ENCODE measurements at regions not wholly inside any gene's neighbourhood (a gene's known extent, or its start where the extent isn't known, plus 50 kb on each side); places are given as distances from the start of the nearest gene placed in this dataset.

DNA sequence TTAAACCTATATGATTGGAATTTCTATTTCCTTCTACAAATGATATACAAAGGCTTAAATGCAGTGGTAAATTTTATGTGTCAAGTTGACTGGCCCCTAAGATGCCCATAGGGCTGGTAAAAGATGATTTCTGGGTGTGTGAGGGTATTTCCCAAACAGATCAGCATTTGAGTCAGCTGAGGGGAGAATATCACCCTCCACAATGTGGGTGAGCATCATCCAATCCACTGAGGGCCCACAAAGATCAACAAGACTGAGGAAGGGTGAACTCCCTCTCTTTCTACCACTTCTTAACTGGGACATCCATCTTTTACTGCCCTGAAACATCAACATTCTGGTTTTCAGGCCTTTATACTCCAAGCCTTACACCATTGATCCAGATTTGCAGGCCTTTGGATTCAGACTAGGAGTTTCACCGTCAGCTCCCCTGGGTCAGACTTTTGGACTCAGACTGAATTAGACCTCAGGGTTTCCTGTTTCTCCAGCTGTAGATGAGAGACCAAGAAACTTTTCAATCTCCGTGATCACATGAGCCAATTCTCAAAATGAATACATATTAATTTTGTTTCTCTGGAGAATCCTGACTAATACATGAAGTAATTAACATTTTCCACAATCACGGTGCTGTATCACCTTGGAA lies 1020.7 kb upstream of the SLIT2 start:
- ATAC-seq (no peak), DNase-seq (no peak)
- Histone ChIP-seq H3K9me3 (ENCODE audit: control insufficient read depth in 2 of 3, low read length in 3 of 3) (no peaks in the 10 kb centered on the region), H3K27me3 (ENCODE audit: control insufficient read depth in 2 of 2, insufficient read depth in 2 of 2, low read length in 2 of 2) (no peaks in the 10 kb centered on the region), H3K36me3 (ENCODE audit: control insufficient read depth in 2 of 3, insufficient read depth in 3 of 3, low read length in 3 of 3) (no peaks in the 10 kb centered on the region), H3K27ac (ENCODE audit: low read depth, low read length) (no peak overlapping the region), H3K4me3 (ENCODE audit: low read length) (no peak overlapping the region), H3K4me1 (ENCODE audit: control insufficient read depth in 2 of 2, insufficient read depth in 2 of 2, low read length in 2 of 2) (no peaks in the 10 kb centered on the region)
- H3K4me1 Mint-ChIP-seq, result no peaks in the 10 kb centered on the region
- no peaks in the 10 kb centered on the region for H3K27me3 Mint-ChIP-seq
- peaks cover 0 to 7% (median 4%) of the 10 kb centered on the region in 11 donors for H3K9me3 Mint-ChIP-seq
- no peak overlapping the region for H3K4me3 Mint-ChIP-seq
- POLR2A ChIA-PET, result no interaction called here
- no peaks in the 10 kb centered on the region for H3K36me3 Mint-ChIP-seq
- intact Hi-C loops (cut with micrococcal nuclease), result no loop called here
- no peak overlapping the region for H3K27ac Mint-ChIP-seq
- CTCF ChIA-PET, result no interaction called here

DNA sequence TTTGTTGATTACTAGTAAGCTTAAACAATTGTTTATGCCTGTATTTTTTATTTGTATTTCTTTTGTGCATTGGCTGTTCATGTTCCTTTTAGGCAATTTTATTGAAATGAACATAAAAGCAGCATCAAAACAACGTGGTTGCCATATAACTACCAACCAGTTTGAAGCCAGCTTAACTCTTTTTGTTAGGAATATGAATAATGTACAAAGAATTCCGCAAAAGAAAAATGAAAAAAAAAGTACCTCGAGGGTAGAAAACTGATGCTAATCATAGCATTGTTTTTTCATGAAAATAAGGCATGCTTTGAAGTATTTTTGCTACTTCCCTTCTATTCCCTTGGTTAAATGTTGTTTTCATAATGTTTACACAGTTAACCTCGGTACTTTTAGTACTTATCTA lies 1024.0 kb upstream of the SLIT2 start:
- no peaks in the 10 kb centered on the region for H3K27me3 Mint-ChIP-seq
- Histone ChIP-seq H3K27me3 (ENCODE audit: control insufficient read depth in 2 of 2, insufficient read depth in 2 of 2, low read length in 2 of 2) (no peaks in the 10 kb centered on the region), H3K9me3 (ENCODE audit: control insufficient read depth in 2 of 3, low read length in 3 of 3) (no peaks in the 10 kb centered on the region), H3K27ac (ENCODE audit: low read depth, low read length) (no peak overlapping the region), H3K36me3 (ENCODE audit: control insufficient read depth in 2 of 3, insufficient read depth in 3 of 3, low read length in 3 of 3) (no peaks in the 10 kb centered on the region), H3K4me1 (ENCODE audit: control insufficient read depth in 2 of 2, insufficient read depth in 2 of 2, low read length in 2 of 2) (no peaks in the 10 kb centered on the region), H3K4me3 (ENCODE audit: low read length) (no peak overlapping the region)
- ChIA-PET CTCF (no interaction called here), POLR2A (no interaction called here)
- peaks cover 0 to 7% (median 2%) of the 10 kb centered on the region in 11 donors for H3K9me3 Mint-ChIP-seq
- no peaks in the 10 kb centered on the region for H3K4me1 Mint-ChIP-seq
- intact Hi-C loops (cut with micrococcal nuclease), result loop anchor here in 1 of 2 donors (5.0 to 10.0 kb wide), 2 partner anchors 1017 to 1460 kb away; no protein-coding TSS in a partner anchor
- H3K4me3 Mint-ChIP-seq, result no peak overlapping the region
- DNase-seq, result no peak
- H3K36me3 Mint-ChIP-seq, result no peaks in the 10 kb centered on the region
- no peak for ATAC-seq
- H3K27ac Mint-ChIP-seq, result no peak overlapping the region

DNA sequence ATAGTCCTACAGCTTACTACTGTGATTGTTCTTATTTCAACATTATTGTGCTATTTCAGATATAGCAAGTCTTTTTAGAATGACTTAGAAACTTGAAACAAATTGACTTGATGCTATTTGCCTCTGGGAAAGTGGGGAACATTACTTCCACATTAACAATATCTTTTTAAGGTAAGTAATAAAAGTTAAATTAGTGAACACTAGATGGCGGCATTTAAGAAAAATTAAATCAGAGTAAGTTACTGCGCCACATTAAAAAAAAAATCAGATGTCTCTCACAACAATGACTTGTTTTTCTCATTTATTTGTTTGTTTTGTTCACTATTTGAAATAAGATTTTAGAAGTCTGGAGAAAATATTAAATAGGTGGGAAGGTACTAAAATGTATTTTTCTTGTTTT lies 1026.9 kb upstream of the SLIT2 start:
- DNase-seq (no peak), ATAC-seq (no peak)
- H3K27me3 ChIP-seq (ENCODE audit: control insufficient read depth in 2 of 2, insufficient read depth in 2 of 2, low read length in 2 of 2), result no peaks in the 10 kb centered on the region
- no peaks in the 10 kb centered on the region for H3K36me3 ChIP-seq (ENCODE audit: control insufficient read depth in 2 of 3, insufficient read depth in 3 of 3, low read length in 3 of 3)
- Mint-ChIP-seq H3K27me3 (no peaks in the 10 kb centered on the region), H3K27ac (no peak overlapping the region), H3K4me1 (no peaks in the 10 kb centered on the region), H3K36me3 (no peaks in the 10 kb centered on the region), H3K9me3 (peaks cover 0 to 4% (median 0%) of the 10 kb centered on the region in 11 donors), H3K4me3 (no peak overlapping the region)
- no peak overlapping the region for H3K27ac ChIP-seq (ENCODE audit: low read depth, low read length)
- no peaks in the 10 kb centered on the region for H3K9me3 ChIP-seq (ENCODE audit: control insufficient read depth in 2 of 3, low read length in 3 of 3)
- ChIA-PET POLR2A (no interaction called here), CTCF (no interaction called here)
- no peaks in the 10 kb centered on the region for H3K4me1 ChIP-seq (ENCODE audit: control insufficient read depth in 2 of 2, insufficient read depth in 2 of 2, low read length in 2 of 2)
- intact Hi-C loops (cut with micrococcal nuclease), result loop anchor here in 1 of 2 donors (5.0 to 10.0 kb wide), 2 partner anchors 1020 to 1462 kb away; no protein-coding TSS in a partner anchor
- H3K4me3 ChIP-seq (ENCODE audit: low read length), result no peak overlapping the region

DNA sequence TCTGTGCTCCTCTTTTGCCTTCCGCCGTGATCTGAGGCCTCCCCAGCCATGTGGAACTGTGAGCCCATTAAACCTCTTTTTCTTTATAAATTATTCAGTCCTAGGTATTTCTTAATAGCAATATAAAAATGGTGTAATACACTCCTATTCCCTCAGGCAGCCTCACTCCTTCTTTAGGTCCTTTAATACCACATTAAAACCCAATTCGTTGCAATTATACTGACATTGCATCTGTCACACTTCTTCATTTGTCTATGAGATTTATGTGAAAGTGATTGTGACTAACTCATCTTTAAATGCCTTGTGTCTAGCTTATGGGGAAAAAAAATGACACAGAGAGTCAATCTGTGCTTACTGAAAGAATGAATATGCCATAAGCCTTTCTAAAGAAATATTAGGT lies 1035.2 kb upstream of the SLIT2 start:
- no peak for DNase-seq

DNA sequence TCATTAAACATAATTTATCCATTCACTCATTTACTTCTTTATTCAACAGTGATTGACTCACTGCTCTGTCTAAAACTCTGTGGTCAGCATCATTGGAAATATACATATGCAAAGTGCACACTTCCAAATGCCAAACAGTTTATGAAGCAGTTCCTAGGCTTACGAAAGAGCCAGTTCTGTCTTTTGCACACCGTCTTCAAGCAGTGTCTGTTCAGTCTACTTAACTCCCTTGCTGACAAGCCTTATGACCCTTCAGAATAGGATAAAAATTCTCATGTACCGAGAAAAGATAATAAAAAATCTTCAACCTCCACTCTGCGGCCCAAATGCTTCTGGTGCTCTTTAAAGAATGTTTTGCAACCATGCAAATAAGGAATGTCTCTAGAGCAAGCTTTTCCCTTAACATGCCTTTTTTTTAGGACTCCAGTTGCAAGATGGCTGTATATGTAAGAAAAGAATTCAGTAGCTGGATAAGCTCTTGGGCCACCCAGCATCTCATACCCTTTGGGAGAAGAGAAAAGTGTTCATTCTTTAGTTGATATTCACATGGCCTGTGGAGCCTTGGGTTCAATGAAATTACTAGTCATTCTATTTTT lies 1037.0 kb upstream of the SLIT2 start:
- Histone ChIP-seq H3K27me3 (ENCODE audit: control insufficient read depth in 2 of 2, insufficient read depth in 2 of 2, low read length in 2 of 2) (no peaks in the 10 kb centered on the region), H3K4me1 (ENCODE audit: control insufficient read depth in 2 of 2, insufficient read depth in 2 of 2, low read length in 2 of 2) (no peaks in the 10 kb centered on the region), H3K9me3 (ENCODE audit: control insufficient read depth in 2 of 3, low read length in 3 of 3) (no peaks in the 10 kb centered on the region), H3K27ac (ENCODE audit: low read depth, low read length) (no peak overlapping the region), H3K36me3 (ENCODE audit: control insufficient read depth in 2 of 3, insufficient read depth in 3 of 3, low read length in 3 of 3) (no peaks in the 10 kb centered on the region), H3K4me3 (ENCODE audit: low read length) (no peak overlapping the region)
- H3K4me3 Mint-ChIP-seq, result no peak overlapping the region
- no peaks in the 10 kb centered on the region for H3K27me3 Mint-ChIP-seq
- peaks cover 0 to 13% (median 5%) of the 10 kb centered on the region in 11 donors for H3K9me3 Mint-ChIP-seq
- no peaks in the 10 kb centered on the region for H3K4me1 Mint-ChIP-seq
- H3K27ac Mint-ChIP-seq, result no peak overlapping the region
- ChIA-PET POLR2A (no interaction called here), CTCF (no interaction called here)
- intact Hi-C loops (cut with micrococcal nuclease), result no loop called here
- no peaks in the 10 kb centered on the region for H3K36me3 Mint-ChIP-seq
- no peak for DNase-seq
- no peak for ATAC-seq

More for the DNA sequence above, 1035.2 kb upstream of the SLIT2 start:
- CTCF ChIA-PET, result no interaction called here
- Mint-ChIP-seq H3K4me1 (no peaks in the 10 kb centered on the region), H3K9me3 (peaks cover 0 to 6% (median 0%) of the 10 kb centered on the region in 11 donors), H3K4me3 (no peak overlapping the region), H3K36me3 (no peaks in the 10 kb centered on the region), H3K27ac (no peak overlapping the region), H3K27me3 (no peaks in the 10 kb centered on the region)
- Histone ChIP-seq H3K27me3 (ENCODE audit: control insufficient read depth in 2 of 2, insufficient read depth in 2 of 2, low read length in 2 of 2) (no peaks in the 10 kb centered on the region), H3K36me3 (ENCODE audit: control insufficient read depth in 2 of 3, insufficient read depth in 3 of 3, low read length in 3 of 3) (no peaks in the 10 kb centered on the region), H3K4me3 (ENCODE audit: low read length) (no peak overlapping the region), H3K4me1 (ENCODE audit: control insufficient read depth in 2 of 2, insufficient read depth in 2 of 2, low read length in 2 of 2) (no peaks in the 10 kb centered on the region), H3K27ac (ENCODE audit: low read depth, low read length) (no peak overlapping the region), H3K9me3 (ENCODE audit: control insufficient read depth in 2 of 3, low read length in 3 of 3) (no peaks in the 10 kb centered on the region)
- ATAC-seq, result no peak
- intact Hi-C loops (cut with micrococcal nuclease), result no loop called here
- POLR2A ChIA-PET, result no interaction called here

DNA sequence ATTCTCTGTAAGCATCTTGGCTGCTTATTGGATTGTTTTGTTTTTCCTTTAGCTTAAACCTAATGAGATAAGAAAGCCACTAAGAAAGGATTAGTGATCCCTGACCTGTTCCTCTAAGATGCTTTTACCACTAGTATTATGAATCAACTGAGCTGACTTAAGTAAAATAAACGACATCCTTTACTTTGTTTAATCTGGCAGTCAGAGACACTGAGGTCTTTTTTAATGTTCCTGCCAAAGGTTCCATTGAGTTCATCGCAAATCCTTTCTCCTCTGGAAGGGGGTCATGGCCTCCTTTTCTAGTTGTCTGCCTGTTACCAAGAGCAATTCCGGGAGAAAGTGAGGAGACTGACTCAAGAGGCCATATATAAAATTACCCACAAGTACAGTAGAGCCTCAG lies 1038.3 kb upstream of the SLIT2 start:
- H3K27ac ChIP-seq (ENCODE audit: low read depth, low read length), result no peak overlapping the region
- no peak overlapping the region for H3K4me3 Mint-ChIP-seq
- H3K9me3 ChIP-seq (ENCODE audit: control insufficient read depth in 2 of 3, low read length in 3 of 3), result no peaks in the 10 kb centered on the region
- H3K36me3 Mint-ChIP-seq, result no peaks in the 10 kb centered on the region
- H3K27me3 Mint-ChIP-seq, result no peaks in the 10 kb centered on the region
- DNase-seq, result no peak
- ChIA-PET CTCF (no interaction called here), POLR2A (no interaction called here)
- intact Hi-C loops (cut with micrococcal nuclease), result no loop called here
- ATAC-seq, result no peak
- H3K4me3 ChIP-seq (ENCODE audit: low read length), result no peak overlapping the region
- no peaks in the 10 kb centered on the region for H3K36me3 ChIP-seq (ENCODE audit: control insufficient read depth in 2 of 3, insufficient read depth in 3 of 3, low read length in 3 of 3)
- no peaks in the 10 kb centered on the region for H3K4me1 ChIP-seq (ENCODE audit: control insufficient read depth in 2 of 2, insufficient read depth in 2 of 2, low read length in 2 of 2)
- peaks cover 0 to 14% (median 5%) of the 10 kb centered on the region in 11 donors for H3K9me3 Mint-ChIP-seq
- no peak overlapping the region for H3K27ac Mint-ChIP-seq
- H3K4me1 Mint-ChIP-seq, result no peaks in the 10 kb centered on the region
- no peaks in the 10 kb centered on the region for H3K27me3 ChIP-seq (ENCODE audit: control insufficient read depth in 2 of 2, insufficient read depth in 2 of 2, low read length in 2 of 2)

DNA sequence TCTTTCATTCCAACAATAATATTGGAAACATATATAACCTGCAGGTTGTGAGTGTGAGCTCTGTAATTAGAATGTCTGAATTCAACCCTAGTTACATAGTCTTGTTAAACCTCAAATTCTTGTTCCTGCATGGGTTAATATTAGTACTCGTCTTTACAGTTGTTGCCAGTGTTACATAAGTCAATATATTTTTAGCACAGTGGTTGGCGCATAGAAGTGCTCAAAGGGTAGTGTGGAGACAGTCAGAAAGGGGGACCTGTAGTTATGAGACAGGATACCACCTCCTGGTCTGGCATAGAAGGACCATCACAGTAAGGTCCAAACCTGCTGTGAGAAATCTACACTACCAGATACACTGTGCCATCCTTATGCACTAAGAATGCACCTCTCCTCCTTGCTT lies 1045.9 kb upstream of the SLIT2 start:
- POLR2A ChIA-PET, result no interaction called here
- Histone ChIP-seq H3K4me3 (ENCODE audit: low read length) (no peak overlapping the region), H3K36me3 (ENCODE audit: control insufficient read depth in 2 of 3, insufficient read depth in 3 of 3, low read length in 3 of 3) (no peaks in the 10 kb centered on the region), H3K4me1 (ENCODE audit: control insufficient read depth in 2 of 2, insufficient read depth in 2 of 2, low read length in 2 of 2) (no peaks in the 10 kb centered on the region), H3K9me3 (ENCODE audit: control insufficient read depth in 2 of 3, low read length in 3 of 3) (no peaks in the 10 kb centered on the region), H3K27me3 (ENCODE audit: control insufficient read depth in 2 of 2, insufficient read depth in 2 of 2, low read length in 2 of 2) (no peaks in the 10 kb centered on the region), H3K27ac (ENCODE audit: low read depth, low read length) (no peak overlapping the region)
- no peak for ATAC-seq
- no peaks in the 10 kb centered on the region for H3K4me1 Mint-ChIP-seq
- no peaks in the 10 kb centered on the region for H3K27me3 Mint-ChIP-seq
- no peaks in the 10 kb centered on the region for H3K36me3 Mint-ChIP-seq
- no peak overlapping the region for H3K27ac Mint-ChIP-seq
- H3K4me3 Mint-ChIP-seq, result no peak overlapping the region
- H3K9me3 Mint-ChIP-seq, result peaks cover 0 to 14% (median 3%) of the 10 kb centered on the region in 11 donors
- DNase-seq, result no peak
- intact Hi-C loops (cut with micrococcal nuclease), result no loop called here
- CTCF ChIA-PET, result no interaction called here
